WTC11 (cell line): ENCODE measurements at regions not wholly inside any gene's neighbourhood (a gene's known extent, or its start where the extent isn't known, plus 50 kb on each side); places are given as distances from the start of the nearest gene placed in this dataset.

Experiments used
- ATAC-seq: fragments of 200-7000 bp; cut with Tn5 transposase; 2 replicates; pipeline ENCODE4 v1.10.0; 2021; ENCODE audit warnings: mild to moderate bottlenecking, moderate library complexity
- CTCF ChIA-PET: fragments of 300-600 bp; sonication (Branson Sonifier 250); formaldehyde crosslinking; loops from one replicate; lab custom pipeline; 2021; ENCODE audit warnings: antibody characterized with exemption; lab: Charles Lee
- POLR2A ChIA-PET: fragments of 350-600 bp; sonication (Branson Sonifier 250); formaldehyde crosslinking; loops from one replicate; lab custom pipeline; 2021; ENCODE audit warnings: antibody characterized with exemption; lab: Charles Lee
- DNase-seq: peaks from one replicate; pipeline ENCODE4 v3.0.0; 2021; ENCODE audit warnings: low spot score
- H3K27ac Mint-ChIP-seq: 2 replicates; pipeline ENCODE4 v1.8.0; 2021; ENCODE audit warnings: mixed read lengths
- H3K27me3 Mint-ChIP-seq: 2 replicates; pipeline ENCODE4 v1.8.0; 2021; ENCODE audit warnings: low read depth, mild to moderate bottlenecking, moderate library complexity, mixed read lengths
- H3K36me3 Mint-ChIP-seq: 2 replicates; pipeline ENCODE4 v1.8.0; 2021; ENCODE audit warnings: mixed read lengths
- H3K4me1 Mint-ChIP-seq: 2 replicates; pipeline ENCODE4 v1.8.0; 2022; ENCODE audit warnings: mixed read lengths
- H3K4me3 Mint-ChIP-seq: 2 replicates; pipeline ENCODE4 v1.8.0; 2021; ENCODE audit warnings: mild to moderate bottlenecking, moderate library complexity, mixed read lengths
- H3K9me3 Mint-ChIP-seq: 2 replicates; pipeline ENCODE4 v1.8.0; 2021; ENCODE audit warnings: mixed read lengths
- ATF1 ChIP-seq: sonication (generic); formaldehyde crosslinking; IDR thresholded peaks from 2 replicates; pipeline ENCODE4 v1.8.1; 2023; ENCODE audit warnings: mild to moderate bottlenecking, moderate library complexity, missing genetic modification reagents
- FOXJ3 ChIP-seq: sonication (generic); formaldehyde crosslinking; IDR thresholded peaks from 2 replicates; pipeline ENCODE4 v1.9.0; 2021; ENCODE audit warnings: missing genetic modification reagents, mild to moderate bottlenecking, borderline replicate concordance
- JAZF1 ChIP-seq: fragments of 250-450 bp; sonication (Bioruptor Pico); IDR thresholded peaks from 2 replicates; pipeline ENCODE4 v1.9.0; 2021; ENCODE audit warnings: moderate library complexity, mild to moderate bottlenecking, inconsistent platforms
- JUN ChIP-seq: sonication (generic); formaldehyde crosslinking; IDR thresholded peaks from 2 replicates; pipeline ENCODE4 v1.8.0; 2023; ENCODE audit warnings: mild to moderate bottlenecking, missing genetic modification reagents
- NFATC4 ChIP-seq: fragments of 250-450 bp; sonication (Bioruptor Pico); IDR thresholded peaks from 2 replicates; pipeline ENCODE4 v1.9.0; 2021; ENCODE audit warnings: mild to moderate bottlenecking
- NR3C1 ChIP-seq: sonication (generic); formaldehyde crosslinking; conservative IDR thresholded peaks from 2 replicates; pipeline ENCODE4 v1.8.1; 2023; ENCODE audit warnings: low read depth, mild to moderate bottlenecking, missing genetic modification reagents
- SOX15 ChIP-seq: fragments of 250-450 bp; sonication (Bioruptor Pico); IDR thresholded peaks from 2 replicates; pipeline ENCODE4 v1.9.0; 2021; ENCODE audit warnings: mild to moderate bottlenecking
- SP1 ChIP-seq: sonication (generic); formaldehyde crosslinking; conservative IDR thresholded peaks from 2 replicates; pipeline ENCODE4 v1.8.1; 2022; ENCODE audit warnings: missing genetic modification reagents
- TEAD4 ChIP-seq: sonication (generic); formaldehyde crosslinking; IDR thresholded peaks from 2 replicates; pipeline ENCODE4 v1.8.0; 2022; ENCODE audit warnings: mild to moderate bottlenecking, missing genetic modification reagents
- ZBTB21 ChIP-seq: sonication (generic); formaldehyde crosslinking; IDR thresholded peaks from 2 replicates; pipeline ENCODE4 v1.8.1; 2023; ENCODE audit warnings: mild to moderate bottlenecking, missing genetic modification reagents, borderline replicate concordance
- ZNF416 ChIP-seq: fragments of 250-450 bp; sonication (Bioruptor Pico); IDR thresholded peaks from 2 replicates; pipeline ENCODE4 v1.9.0; 2021; ENCODE audit warnings: mild to moderate bottlenecking, inconsistent platforms
- TF ChIP-seq, protein P1 (sequence below): sonication (generic); formaldehyde crosslinking; IDR thresholded peaks from 2 replicates; pipeline ENCODE4 v1.8.1; 2023; ENCODE audit warnings: mild to moderate bottlenecking, missing genetic modification reagents, moderate library complexity
- TF ChIP-seq, protein P2 (sequence below): fragments of 250-450 bp; sonication (Bioruptor Pico); IDR thresholded peaks from 2 replicates; pipeline ENCODE4 v1.9.0; 2021; ENCODE audit warnings: moderate library complexity, mild to moderate bottlenecking, inconsistent platforms, borderline replicate concordance
- TF ChIP-seq, protein P3 (sequence below): fragments of 250-450 bp; sonication (Bioruptor Pico); IDR thresholded peaks from 2 replicates; pipeline ENCODE4 v1.8.0; 2021; ENCODE audit warnings: mild to moderate bottlenecking
- TF ChIP-seq, protein P4 (sequence below): sonication (generic); formaldehyde crosslinking; IDR thresholded peaks from 2 replicates; pipeline ENCODE4 v1.8.0; 2022; ENCODE audit warnings: mild to moderate bottlenecking, missing genetic modification reagents
- TF ChIP-seq, protein P5 (sequence below): fragments of 250-450 bp; sonication (Bioruptor Pico); IDR thresholded peaks from 2 replicates; pipeline ENCODE4 v1.9.0; 2021; ENCODE audit warnings: mild to moderate bottlenecking, borderline replicate concordance
- TF ChIP-seq, protein P6 (sequence below): sonication (generic); formaldehyde crosslinking; IDR thresholded peaks from 2 replicates; pipeline ENCODE4 v1.8.1; 2022; ENCODE audit warnings: mild to moderate bottlenecking, moderate library complexity, missing genetic modification reagents
- TF ChIP-seq, protein P7 (sequence below): fragments of 200-600 bp; IDR thresholded peaks from 2 replicates; pipeline ENCODE4 v1.8.0; 2022; ENCODE audit warnings: antibody characterized with exemption
- TF ChIP-seq, protein P8 (sequence below): sonication (generic); formaldehyde crosslinking; IDR thresholded peaks from 2 replicates; pipeline ENCODE4 v1.8.1; 2022; ENCODE audit warnings: missing genetic modification reagents, borderline replicate concordance

DNA sequence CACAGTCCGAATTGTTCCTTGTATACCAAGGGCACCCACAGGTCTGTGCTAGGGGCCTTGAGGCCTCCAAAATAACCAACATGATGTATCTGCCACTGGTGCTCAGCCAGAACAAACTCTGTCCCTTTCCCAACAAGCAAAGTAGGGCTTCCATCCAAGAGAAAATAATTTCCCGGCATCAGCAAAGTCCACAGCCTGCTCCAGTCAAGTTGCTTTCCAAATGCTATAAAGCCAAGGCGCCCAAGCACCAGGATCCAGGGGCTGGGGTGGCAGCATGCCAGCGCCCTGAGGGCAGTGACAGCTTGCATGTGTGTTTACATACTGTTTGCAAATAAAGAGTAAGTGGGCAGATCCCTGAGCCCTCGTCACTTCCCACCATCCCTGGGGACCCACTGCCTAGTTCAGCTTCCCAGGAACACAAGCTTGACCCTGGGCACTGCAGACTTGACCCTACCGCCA lies 155.9 kb downstream of the ERCC6L2 start (continued):
- TF ChIP-seq ATF1 (CRISPR knock-in tag) = no peak
- TF ChIP-seq, protein P1, sequence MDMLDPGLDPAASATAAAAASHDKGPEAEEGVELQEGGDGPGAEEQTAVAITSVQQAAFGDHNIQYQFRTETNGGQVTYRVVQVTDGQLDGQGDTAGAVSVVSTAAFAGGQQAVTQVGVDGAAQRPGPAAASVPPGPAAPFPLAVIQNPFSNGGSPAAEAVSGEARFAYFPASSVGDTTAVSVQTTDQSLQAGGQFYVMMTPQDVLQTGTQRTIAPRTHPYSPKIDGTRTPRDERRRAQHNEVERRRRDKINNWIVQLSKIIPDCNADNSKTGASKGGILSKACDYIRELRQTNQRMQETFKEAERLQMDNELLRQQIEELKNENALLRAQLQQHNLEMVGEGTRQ (CRISPR knock-in tag) = no peak
- no peak for TF ChIP-seq SOX15 (CRISPR knock-in tag)
- TF ChIP-seq, protein P2, sequence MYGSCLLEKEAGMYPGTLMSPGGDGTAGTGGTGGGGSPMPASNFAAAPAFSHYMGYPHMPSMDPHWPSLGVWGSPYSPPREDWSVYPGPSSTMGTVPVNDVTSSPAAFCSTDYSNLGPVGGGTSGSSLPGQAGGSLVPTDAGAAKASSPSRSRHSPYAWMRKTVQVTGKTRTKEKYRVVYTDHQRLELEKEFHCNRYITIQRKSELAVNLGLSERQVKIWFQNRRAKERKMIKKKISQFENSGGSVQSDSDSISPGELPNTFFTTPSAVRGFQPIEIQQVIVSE (CRISPR knock-in tag) = no peak

DNA sequence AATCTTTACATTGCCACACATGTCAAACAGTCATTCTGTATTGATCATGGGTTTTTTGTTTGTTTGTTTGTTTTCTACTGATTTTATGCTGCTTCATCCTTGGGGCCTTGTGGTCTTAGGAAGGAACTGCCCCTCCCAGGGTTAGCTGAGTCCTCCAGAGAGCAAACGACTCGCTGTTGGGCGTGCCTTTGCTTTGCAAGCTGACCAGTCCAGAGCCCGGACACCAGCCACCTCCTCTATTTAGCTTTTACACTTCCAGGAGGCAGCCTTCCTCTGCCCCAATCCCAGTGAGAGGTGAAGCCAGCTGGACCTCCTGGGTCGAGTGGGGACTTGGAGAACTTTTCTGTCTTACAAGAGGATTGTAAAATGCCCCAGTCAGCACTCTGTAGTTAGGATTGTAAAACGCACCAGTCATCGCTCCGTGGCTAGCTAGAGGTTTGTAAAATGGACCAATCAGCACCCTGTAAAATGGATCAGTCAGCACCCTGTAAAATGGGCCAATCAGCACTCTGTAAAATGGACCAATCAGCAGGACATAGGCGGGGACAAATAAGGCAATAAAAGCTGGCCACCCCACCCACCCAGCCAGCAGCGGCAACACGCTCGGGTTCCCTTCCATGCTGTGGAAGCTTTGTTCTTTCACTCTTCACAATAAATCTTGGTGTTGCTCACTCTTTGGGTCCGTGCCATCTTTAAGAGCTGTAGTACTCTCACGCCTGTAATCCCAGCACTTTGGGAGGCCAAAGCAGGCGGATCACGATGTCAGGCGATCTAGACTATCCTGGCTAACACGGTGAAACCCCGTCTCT lies 154.4 kb downstream of the ERCC6L2 start:
- no peak for DNase-seq
- H3K36me3 Mint-ChIP-seq = no peaks in the 10 kb centered on the region
- H3K27ac Mint-ChIP-seq = no peak overlapping the region
- no peak for ATAC-seq
- peaks cover 1% of the 10 kb centered on the region for H3K9me3 Mint-ChIP-seq
- no peak overlapping the region for H3K4me3 Mint-ChIP-seq
- peaks cover 51% of the 10 kb centered on the region for H3K27me3 Mint-ChIP-seq
- ChIA-PET CTCF (interaction anchor here (0.6 to 1.4 kb wide), 4 partner anchors 142 to 189 kb away, joined by 3 to 4 read pairs (median 3); no protein-coding TSS in a partner anchor), POLR2A (no interaction called here)
- peaks cover 7% of the 10 kb centered on the region for H3K4me1 Mint-ChIP-seq
- TF ChIP-seq, protein P3, sequence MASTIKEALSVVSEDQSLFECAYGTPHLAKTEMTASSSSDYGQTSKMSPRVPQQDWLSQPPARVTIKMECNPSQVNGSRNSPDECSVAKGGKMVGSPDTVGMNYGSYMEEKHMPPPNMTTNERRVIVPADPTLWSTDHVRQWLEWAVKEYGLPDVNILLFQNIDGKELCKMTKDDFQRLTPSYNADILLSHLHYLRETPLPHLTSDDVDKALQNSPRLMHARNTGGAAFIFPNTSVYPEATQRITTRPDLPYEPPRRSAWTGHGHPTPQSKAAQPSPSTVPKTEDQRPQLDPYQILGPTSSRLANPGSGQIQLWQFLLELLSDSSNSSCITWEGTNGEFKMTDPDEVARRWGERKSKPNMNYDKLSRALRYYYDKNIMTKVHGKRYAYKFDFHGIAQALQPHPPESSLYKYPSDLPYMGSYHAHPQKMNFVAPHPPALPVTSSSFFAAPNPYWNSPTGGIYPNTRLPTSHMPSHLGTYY (CRISPR knock-in tag) = no peak
- no peak for TF ChIP-seq JAZF1 (CRISPR knock-in tag)
- TF ChIP-seq, protein P4, sequence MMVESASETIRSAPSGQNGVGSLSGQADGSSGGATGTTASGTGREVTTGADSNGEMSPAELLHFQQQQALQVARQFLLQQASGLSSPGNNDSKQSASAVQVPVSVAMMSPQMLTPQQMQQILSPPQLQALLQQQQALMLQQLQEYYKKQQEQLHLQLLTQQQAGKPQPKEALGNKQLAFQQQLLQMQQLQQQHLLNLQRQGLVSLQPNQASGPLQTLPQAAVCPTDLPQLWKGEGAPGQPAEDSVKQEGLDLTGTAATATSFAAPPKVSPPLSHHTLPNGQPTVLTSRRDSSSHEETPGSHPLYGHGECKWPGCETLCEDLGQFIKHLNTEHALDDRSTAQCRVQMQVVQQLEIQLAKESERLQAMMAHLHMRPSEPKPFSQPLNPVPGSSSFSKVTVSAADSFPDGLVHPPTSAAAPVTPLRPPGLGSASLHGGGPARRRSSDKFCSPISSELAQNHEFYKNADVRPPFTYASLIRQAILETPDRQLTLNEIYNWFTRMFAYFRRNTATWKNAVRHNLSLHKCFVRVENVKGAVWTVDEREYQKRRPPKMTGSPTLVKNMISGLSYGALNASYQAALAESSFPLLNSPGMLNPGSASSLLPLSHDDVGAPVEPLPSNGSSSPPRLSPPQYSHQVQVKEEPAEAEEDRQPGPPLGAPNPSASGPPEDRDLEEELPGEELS (CRISPR knock-in tag) = no peak
- TF ChIP-seq, protein P5, sequence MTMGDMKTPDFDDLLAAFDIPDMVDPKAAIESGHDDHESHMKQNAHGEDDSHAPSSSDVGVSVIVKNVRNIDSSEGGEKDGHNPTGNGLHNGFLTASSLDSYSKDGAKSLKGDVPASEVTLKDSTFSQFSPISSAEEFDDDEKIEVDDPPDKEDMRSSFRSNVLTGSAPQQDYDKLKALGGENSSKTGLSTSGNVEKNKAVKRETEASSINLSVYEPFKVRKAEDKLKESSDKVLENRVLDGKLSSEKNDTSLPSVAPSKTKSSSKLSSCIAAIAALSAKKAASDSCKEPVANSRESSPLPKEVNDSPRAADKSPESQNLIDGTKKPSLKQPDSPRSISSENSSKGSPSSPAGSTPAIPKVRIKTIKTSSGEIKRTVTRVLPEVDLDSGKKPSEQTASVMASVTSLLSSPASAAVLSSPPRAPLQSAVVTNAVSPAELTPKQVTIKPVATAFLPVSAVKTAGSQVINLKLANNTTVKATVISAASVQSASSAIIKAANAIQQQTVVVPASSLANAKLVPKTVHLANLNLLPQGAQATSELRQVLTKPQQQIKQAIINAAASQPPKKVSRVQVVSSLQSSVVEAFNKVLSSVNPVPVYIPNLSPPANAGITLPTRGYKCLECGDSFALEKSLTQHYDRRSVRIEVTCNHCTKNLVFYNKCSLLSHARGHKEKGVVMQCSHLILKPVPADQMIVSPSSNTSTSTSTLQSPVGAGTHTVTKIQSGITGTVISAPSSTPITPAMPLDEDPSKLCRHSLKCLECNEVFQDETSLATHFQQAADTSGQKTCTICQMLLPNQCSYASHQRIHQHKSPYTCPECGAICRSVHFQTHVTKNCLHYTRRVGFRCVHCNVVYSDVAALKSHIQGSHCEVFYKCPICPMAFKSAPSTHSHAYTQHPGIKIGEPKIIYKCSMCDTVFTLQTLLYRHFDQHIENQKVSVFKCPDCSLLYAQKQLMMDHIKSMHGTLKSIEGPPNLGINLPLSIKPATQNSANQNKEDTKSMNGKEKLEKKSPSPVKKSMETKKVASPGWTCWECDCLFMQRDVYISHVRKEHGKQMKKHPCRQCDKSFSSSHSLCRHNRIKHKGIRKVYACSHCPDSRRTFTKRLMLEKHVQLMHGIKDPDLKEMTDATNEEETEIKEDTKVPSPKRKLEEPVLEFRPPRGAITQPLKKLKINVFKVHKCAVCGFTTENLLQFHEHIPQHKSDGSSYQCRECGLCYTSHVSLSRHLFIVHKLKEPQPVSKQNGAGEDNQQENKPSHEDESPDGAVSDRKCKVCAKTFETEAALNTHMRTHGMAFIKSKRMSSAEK (CRISPR knock-in tag) = no peak
- no peak for TF ChIP-seq TEAD4 (CRISPR knock-in tag)
- TF ChIP-seq ZNF416 (CRISPR knock-in tag) = no peak
- TF ChIP-seq JUN (CRISPR knock-in tag) = no peak
- no peak for TF ChIP-seq ZBTB21 (CRISPR knock-in tag)
- TF ChIP-seq, protein P6, sequence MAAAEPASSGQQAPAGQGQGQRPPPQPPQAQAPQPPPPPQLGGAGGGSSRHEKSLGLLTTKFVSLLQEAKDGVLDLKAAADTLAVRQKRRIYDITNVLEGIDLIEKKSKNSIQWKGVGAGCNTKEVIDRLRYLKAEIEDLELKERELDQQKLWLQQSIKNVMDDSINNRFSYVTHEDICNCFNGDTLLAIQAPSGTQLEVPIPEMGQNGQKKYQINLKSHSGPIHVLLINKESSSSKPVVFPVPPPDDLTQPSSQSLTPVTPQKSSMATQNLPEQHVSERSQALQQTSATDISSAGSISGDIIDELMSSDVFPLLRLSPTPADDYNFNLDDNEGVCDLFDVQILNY (CRISPR knock-in tag) = no peak
- TF ChIP-seq, protein P7, sequence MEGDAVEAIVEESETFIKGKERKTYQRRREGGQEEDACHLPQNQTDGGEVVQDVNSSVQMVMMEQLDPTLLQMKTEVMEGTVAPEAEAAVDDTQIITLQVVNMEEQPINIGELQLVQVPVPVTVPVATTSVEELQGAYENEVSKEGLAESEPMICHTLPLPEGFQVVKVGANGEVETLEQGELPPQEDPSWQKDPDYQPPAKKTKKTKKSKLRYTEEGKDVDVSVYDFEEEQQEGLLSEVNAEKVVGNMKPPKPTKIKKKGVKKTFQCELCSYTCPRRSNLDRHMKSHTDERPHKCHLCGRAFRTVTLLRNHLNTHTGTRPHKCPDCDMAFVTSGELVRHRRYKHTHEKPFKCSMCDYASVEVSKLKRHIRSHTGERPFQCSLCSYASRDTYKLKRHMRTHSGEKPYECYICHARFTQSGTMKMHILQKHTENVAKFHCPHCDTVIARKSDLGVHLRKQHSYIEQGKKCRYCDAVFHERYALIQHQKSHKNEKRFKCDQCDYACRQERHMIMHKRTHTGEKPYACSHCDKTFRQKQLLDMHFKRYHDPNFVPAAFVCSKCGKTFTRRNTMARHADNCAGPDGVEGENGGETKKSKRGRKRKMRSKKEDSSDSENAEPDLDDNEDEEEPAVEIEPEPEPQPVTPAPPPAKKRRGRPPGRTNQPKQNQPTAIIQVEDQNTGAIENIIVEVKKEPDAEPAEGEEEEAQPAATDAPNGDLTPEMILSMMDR = no peak
- TF ChIP-seq, protein P8, sequence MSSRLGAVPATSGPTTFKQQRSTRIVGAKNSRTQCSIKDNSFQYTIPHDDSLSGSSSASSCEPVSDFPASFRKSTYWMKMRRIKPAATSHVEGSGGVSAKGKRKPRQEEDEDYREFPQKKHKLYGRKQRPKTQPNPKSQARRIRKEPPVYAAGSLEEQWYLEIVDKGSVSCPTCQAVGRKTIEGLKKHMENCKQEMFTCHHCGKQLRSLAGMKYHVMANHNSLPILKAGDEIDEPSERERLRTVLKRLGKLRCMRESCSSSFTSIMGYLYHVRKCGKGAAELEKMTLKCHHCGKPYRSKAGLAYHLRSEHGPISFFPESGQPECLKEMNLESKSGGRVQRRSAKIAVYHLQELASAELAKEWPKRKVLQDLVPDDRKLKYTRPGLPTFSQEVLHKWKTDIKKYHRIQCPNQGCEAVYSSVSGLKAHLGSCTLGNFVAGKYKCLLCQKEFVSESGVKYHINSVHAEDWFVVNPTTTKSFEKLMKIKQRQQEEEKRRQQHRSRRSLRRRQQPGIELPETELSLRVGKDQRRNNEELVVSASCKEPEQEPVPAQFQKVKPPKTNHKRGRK (CRISPR knock-in tag) = no peak
- TF ChIP-seq NFATC4 = no peak
- TF ChIP-seq SP1 (CRISPR knock-in tag) = no peak
- TF ChIP-seq FOXJ3 (CRISPR knock-in tag) = no peak
- no peak for TF ChIP-seq NR3C1 (CRISPR knock-in tag)
